ENCODE measurements at regions not wholly inside any gene's neighbourhood (a gene's known extent, or its start where the extent isn't known, plus 50 kb on each side); places are given as distances from the start of the nearest gene placed in this dataset.

- Mint-ChIP-seq H3K36me3 (ENCODE audit: low read depth) (no peaks in the 10 kb centered on the region), H3K4me1 (peaks cover 29% of the 10 kb centered on the region), H3K27ac (ENCODE audit: unreplicated experiment) (no peak overlapping the region), H3K9me3 (no peaks in the 10 kb centered on the region), H3K27me3 (ENCODE audit: low read depth) (no peaks in the 10 kb centered on the region), H3K4me3 (peak overlapping the region; percentile 79)
- TF ChIP-seq CTCF (conservative IDR thresholded peaks at IDR 0.05), result no peak
- no peak for DNase-seq (ENCODE audit: low read depth, low spot score)
These were observed 263.3 kb downstream of the HS3ST3A1 start for GRCh38 chr17:13338421-13338820.

GRCh38 chr17:13337864-13338371, 263.8 kb downstream of the HS3ST3A1 start:
- H3K27ac Mint-ChIP-seq (ENCODE audit: unreplicated experiment), result no peak overlapping the region
- peak; percentile 85 for TF ChIP-seq CTCF (conservative IDR thresholded peaks at IDR 0.05)
- peaks cover 29% of the 10 kb centered on the region for H3K4me1 Mint-ChIP-seq
- no peaks in the 10 kb centered on the region for H3K27me3 Mint-ChIP-seq (ENCODE audit: low read depth)
- H3K36me3 Mint-ChIP-seq (ENCODE audit: low read depth), result no peaks in the 10 kb centered on the region
- DNase-seq (ENCODE audit: low read depth, low spot score), result peak; percentile 36
- H3K4me3 Mint-ChIP-seq, result peak overlapping the region; percentile 79
- H3K9me3 Mint-ChIP-seq, result no peaks in the 10 kb centered on the region

GRCh38 chr17:13337151-13337550, 264.6 kb downstream of the HS3ST3A1 start:
- Mint-ChIP-seq H3K9me3 (peaks cover 4% of the 10 kb centered on the region), H3K4me1 (peaks cover 29% of the 10 kb centered on the region), H3K27ac (ENCODE audit: unreplicated experiment) (no peak overlapping the region), H3K4me3 (no peak overlapping the region), H3K36me3 (ENCODE audit: low read depth) (no peaks in the 10 kb centered on the region), H3K27me3 (ENCODE audit: low read depth) (no peaks in the 10 kb centered on the region)
- TF ChIP-seq CTCF (conservative IDR thresholded peaks at IDR 0.05), result no peak
- no peak for DNase-seq (ENCODE audit: low read depth, low spot score)

GRCh38 chr17:13334374-13334773, 267.4 kb downstream of the HS3ST3A1 start:
- no peak for DNase-seq (ENCODE audit: low read depth, low spot score)
- Mint-ChIP-seq H3K27me3 (ENCODE audit: low read depth) (no peaks in the 10 kb centered on the region), H3K9me3 (peaks cover 4% of the 10 kb centered on the region), H3K36me3 (ENCODE audit: low read depth) (no peaks in the 10 kb centered on the region), H3K4me3 (no peak overlapping the region), H3K4me1 (peaks cover 29% of the 10 kb centered on the region), H3K27ac (ENCODE audit: unreplicated experiment) (no peak overlapping the region)
- no peak for TF ChIP-seq CTCF (conservative IDR thresholded peaks at IDR 0.05)

- Mint-ChIP-seq H3K4me1 (peaks cover 26% of the 10 kb centered on the region), H3K27me3 (ENCODE audit: low read depth) (no peaks in the 10 kb centered on the region), H3K4me3 (no peak overlapping the region), H3K27ac (ENCODE audit: unreplicated experiment) (peak overlapping the region; percentile 4), H3K36me3 (ENCODE audit: low read depth) (no peaks in the 10 kb centered on the region), H3K9me3 (peaks cover 4% of the 10 kb centered on the region)
- no peak for TF ChIP-seq CTCF (conservative IDR thresholded peaks at IDR 0.05)
- no peak for DNase-seq (ENCODE audit: low read depth, low spot score)
These were observed 268.1 kb downstream of the HS3ST3A1 start for GRCh38 chr17:13333661-13334060.

- no peak overlapping the region for H3K27ac Mint-ChIP-seq (ENCODE audit: unreplicated experiment)
- H3K4me3 Mint-ChIP-seq, result no peak overlapping the region
- no peak for DNase-seq (ENCODE audit: low read depth, low spot score)
- H3K36me3 Mint-ChIP-seq (ENCODE audit: low read depth), result no peaks in the 10 kb centered on the region
- H3K9me3 Mint-ChIP-seq, result peaks cover 4% of the 10 kb centered on the region
- H3K4me1 Mint-ChIP-seq, result peaks cover 12% of the 10 kb centered on the region
- no peak for TF ChIP-seq CTCF (conservative IDR thresholded peaks at IDR 0.05)
- H3K27me3 Mint-ChIP-seq (ENCODE audit: low read depth), result no peaks in the 10 kb centered on the region
These were observed 269.5 kb downstream of the HS3ST3A1 start for GRCh38 chr17:13332207-13332606.
